ENCODE measurements at regions not wholly inside any gene's neighbourhood (a gene's known extent, or its start where the extent isn't known, plus 50 kb on each side); places are given as distances from the start of the nearest gene placed in this dataset.

- Histone ChIP-seq H3K27ac (no peak overlapping the region), H3K4me3 (no peak overlapping the region), H3K27me3 (peaks cover 0 to 6% (median 0%) of the 10 kb centered on the region in 7 donors), H3K9me3 (peaks cover 0 to 12% (median 0%) of the 10 kb centered on the region in 11 donors), H3K4me1 (no peaks in the 10 kb centered on the region), H3K36me3 (no peaks in the 10 kb centered on the region)
- ATAC-seq (no peak), DNase-seq (no peak)
- intact Hi-C loops (cut with DNase I), result no loop called here
- WGBS, 2 donors, result 61 to 65% methylated on average over 4 of the region's 4 CpGs
- no peak for TF ChIP-seq CTCF (IDR thresholded peaks at IDR 0.05)
Observed at GRCh38 chr20:21780528-21780927, 75.1 kb downstream of the PAX1 start.
